WTC11 (cell line): ENCODE measurements at regions not wholly inside any gene's neighbourhood (a gene's known extent, or its start where the extent isn't known, plus 50 kb on each side); places are given as distances from the start of the nearest gene placed in this dataset.

ENCODE experiments used
- ATAC-seq: fragments of 200-7000 bp; cut with Tn5 transposase; 2 replicates; pipeline ENCODE4 v1.10.0; 2021; ENCODE audit warnings: mild to moderate bottlenecking, moderate library complexity
- CTCF ChIA-PET: fragments of 300-600 bp; sonication (Branson Sonifier 250); formaldehyde crosslinking; loops from one replicate; lab custom pipeline; 2021; ENCODE audit warnings: antibody characterized with exemption; lab: Charles Lee
- POLR2A ChIA-PET: fragments of 350-600 bp; sonication (Branson Sonifier 250); formaldehyde crosslinking; loops from one replicate; lab custom pipeline; 2021; ENCODE audit warnings: antibody characterized with exemption; lab: Charles Lee
- DNase-seq: peaks from one replicate; pipeline ENCODE4 v3.0.0; 2021; ENCODE audit warnings: low spot score
- H3K27ac Mint-ChIP-seq: 2 replicates; pipeline ENCODE4 v1.8.0; 2021; ENCODE audit warnings: mixed read lengths
- H3K27me3 Mint-ChIP-seq: 2 replicates; pipeline ENCODE4 v1.8.0; 2021; ENCODE audit warnings: low read depth, mild to moderate bottlenecking, moderate library complexity, mixed read lengths
- H3K36me3 Mint-ChIP-seq: 2 replicates; pipeline ENCODE4 v1.8.0; 2021; ENCODE audit warnings: mixed read lengths
- H3K4me1 Mint-ChIP-seq: 2 replicates; pipeline ENCODE4 v1.8.0; 2022; ENCODE audit warnings: mixed read lengths
- H3K4me3 Mint-ChIP-seq: 2 replicates; pipeline ENCODE4 v1.8.0; 2021; ENCODE audit warnings: mild to moderate bottlenecking, moderate library complexity, mixed read lengths
- H3K9me3 Mint-ChIP-seq: 2 replicates; pipeline ENCODE4 v1.8.0; 2021; ENCODE audit warnings: mixed read lengths
- ATF1 ChIP-seq: sonication (generic); formaldehyde crosslinking; IDR thresholded peaks from 2 replicates; pipeline ENCODE4 v1.8.1; 2023; ENCODE audit warnings: mild to moderate bottlenecking, moderate library complexity, missing genetic modification reagents
- CBFB ChIP-seq: sonication (generic); formaldehyde crosslinking; IDR thresholded peaks from 2 replicates; pipeline ENCODE4 v1.8.1; 2022; ENCODE audit warnings: mild to moderate bottlenecking, low read depth, missing genetic modification reagents
- ELF4 ChIP-seq: sonication (generic); formaldehyde crosslinking; IDR thresholded peaks from 2 replicates; pipeline ENCODE4 v1.8.1; 2022; ENCODE audit warnings: low read depth, mild to moderate bottlenecking, moderate library complexity, missing genetic modification reagents
- FOXP1 ChIP-seq: sonication (generic); formaldehyde crosslinking; IDR thresholded peaks from 2 replicates; pipeline ENCODE4 v1.8.0; 2022; ENCODE audit warnings: missing genetic modification reagents, mild to moderate bottlenecking, moderate library complexity, borderline replicate concordance
- HMGA2 ChIP-seq: fragments of 250-450 bp; sonication (Bioruptor Pico); IDR thresholded peaks from 2 replicates; pipeline ENCODE4 v1.4.0; 2021; ENCODE audit warnings: mild to moderate bottlenecking, moderate library complexity
- JUN ChIP-seq: sonication (generic); formaldehyde crosslinking; IDR thresholded peaks from 2 replicates; pipeline ENCODE4 v1.8.0; 2023; ENCODE audit warnings: mild to moderate bottlenecking, missing genetic modification reagents
- MLX ChIP-seq: sonication (generic); formaldehyde crosslinking; IDR thresholded peaks from 2 replicates; pipeline ENCODE4 v1.8.1; 2023; ENCODE audit warnings: mild to moderate bottlenecking, missing genetic modification reagents, moderate library complexity
- NFE2L1 ChIP-seq: sonication (generic); formaldehyde crosslinking; IDR thresholded peaks from 2 replicates; pipeline ENCODE4 v1.8.1; 2023; ENCODE audit warnings: missing genetic modification reagents
- PREB ChIP-seq: sonication (generic); formaldehyde crosslinking; IDR thresholded peaks from 2 replicates; pipeline ENCODE4 v1.8.1; 2022; ENCODE audit warnings: mild to moderate bottlenecking, missing genetic modification reagents, moderate library complexity, borderline replicate concordance
- PRRX2 ChIP-seq: fragments of 250-450 bp; sonication (Bioruptor Pico); IDR thresholded peaks from 2 replicates; pipeline ENCODE4 v1.8.0; 2021; ENCODE audit warnings: mild to moderate bottlenecking
- RELA ChIP-seq: sonication (generic); formaldehyde crosslinking; IDR thresholded peaks from 2 replicates; pipeline ENCODE4 v1.8.1; 2022; ENCODE audit warnings: missing genetic modification reagents, mild to moderate bottlenecking, borderline replicate concordance
- SMAD3 ChIP-seq: sonication (generic); formaldehyde crosslinking; IDR thresholded peaks from 2 replicates; pipeline ENCODE4 v1.8.0; 2022; ENCODE audit warnings: missing genetic modification reagents, mild to moderate bottlenecking, borderline replicate concordance
- STAT6 ChIP-seq: sonication (generic); formaldehyde crosslinking; conservative IDR thresholded peaks from 2 replicates; pipeline ENCODE4 v1.8.1; 2023; ENCODE audit warnings: mild to moderate bottlenecking, low read depth, missing genetic modification reagents, moderate library complexity
- TEAD1 ChIP-seq: sonication (generic); formaldehyde crosslinking; IDR thresholded peaks from 2 replicates; pipeline ENCODE4 v1.8.0; 2022; ENCODE audit warnings: mild to moderate bottlenecking, missing genetic modification reagents
- TP53 ChIP-seq: sonication (generic); formaldehyde crosslinking; IDR thresholded peaks from 2 replicates; pipeline ENCODE4 v1.8.1; 2023; ENCODE audit warnings: mild to moderate bottlenecking, missing genetic modification reagents
- USF1 ChIP-seq: sonication (generic); formaldehyde crosslinking; IDR thresholded peaks from 2 replicates; pipeline ENCODE4 v1.8.0; 2022; ENCODE audit warnings: mild to moderate bottlenecking, missing genetic modification reagents
- ZBTB43 ChIP-seq: sonication (generic); formaldehyde crosslinking; IDR thresholded peaks from 2 replicates; pipeline ENCODE4 v1.8.1; 2023; ENCODE audit warnings: mild to moderate bottlenecking, missing genetic modification reagents
- ZNF138 ChIP-seq: sonication (generic); formaldehyde crosslinking; conservative IDR thresholded peaks from 2 replicates; pipeline ENCODE4 v1.8.1; 2022; ENCODE audit warnings: mild to moderate bottlenecking, moderate library complexity, missing genetic modification reagents
- ZNF263 ChIP-seq: sonication (generic); formaldehyde crosslinking; IDR thresholded peaks from 2 replicates; pipeline ENCODE4 v1.8.1; 2022; ENCODE audit warnings: low read depth, mild to moderate bottlenecking, moderate library complexity, missing genetic modification reagents
- ZNF281 ChIP-seq: sonication (generic); formaldehyde crosslinking; IDR thresholded peaks from 2 replicates; pipeline ENCODE4 v1.8.0; 2023; ENCODE audit warnings: mild to moderate bottlenecking, missing genetic modification reagents
- ZNF317 ChIP-seq: sonication (generic); formaldehyde crosslinking; IDR thresholded peaks from 2 replicates; pipeline ENCODE4 v1.8.1; 2023; ENCODE audit warnings: low read depth, mild to moderate bottlenecking, moderate library complexity, missing genetic modification reagents, borderline replicate concordance
- ZNF532 ChIP-seq: fragments of 250-450 bp; sonication (Bioruptor Pico); IDR thresholded peaks from 2 replicates; pipeline ENCODE4 v1.9.0; 2021; ENCODE audit warnings: mild to moderate bottlenecking, borderline replicate concordance
- ZSCAN18 ChIP-seq: fragments of 250-450 bp; sonication (Bioruptor Pico); IDR thresholded peaks from 2 replicates; pipeline ENCODE4 v2.1.2; 2022; ENCODE audit warnings: mild to moderate bottlenecking, moderate library complexity

GRCh38 chr2:100722125-100722524 lies 97.8 kb upstream of the NPAS2 start (continued):
- no peak for TF ChIP-seq ZNF532
- no peak for TF ChIP-seq TEAD1
- no peak for TF ChIP-seq ZSCAN18 (CRISPR knock-in tag)
- no peak for TF ChIP-seq SMAD3 (CRISPR knock-in tag)
- no peak for TF ChIP-seq TP53 (CRISPR knock-in tag)
- TF ChIP-seq STAT6 (CRISPR knock-in tag), result no peak
- TF ChIP-seq HMGA2 (CRISPR knock-in tag), result no peak
- no peak for TF ChIP-seq ELF4 (CRISPR knock-in tag)
- no peak for TF ChIP-seq PRRX2 (CRISPR knock-in tag)
- no peak for TF ChIP-seq CBFB (CRISPR knock-in tag)
- TF ChIP-seq ZBTB43, result no peak
- TF ChIP-seq FOXP1 (CRISPR knock-in tag), result no peak
- no peak for TF ChIP-seq USF1 (CRISPR knock-in tag)
- TF ChIP-seq JUN (CRISPR knock-in tag), result no peak
- no peak for TF ChIP-seq RELA (CRISPR knock-in tag)
- TF ChIP-seq PREB (CRISPR knock-in tag), result no peak

- Mint-ChIP-seq H3K4me1 (peaks cover 12% of the 10 kb centered on the region), H3K9me3 (peaks cover 14% of the 10 kb centered on the region), H3K4me3 (no peak overlapping the region), H3K27me3 (no peaks in the 10 kb centered on the region; the same call in 1 of the 2 replicates), H3K27ac (no peak overlapping the region), H3K36me3 (peaks cover 6% of the 10 kb centered on the region)
- POLR2A ChIA-PET, result no interaction called here
- DNase-seq (no peak), ATAC-seq (peak; percentile 82)
- CTCF ChIA-PET, result no interaction called here
- TF ChIP-seq ZNF138 (CRISPR knock-in tag) (no peak), NFE2L1 (CRISPR knock-in tag) (no peak), ATF1 (CRISPR knock-in tag) (no peak), MLX (no peak), FOXP1 (CRISPR knock-in tag) (no peak), ZNF281 (CRISPR knock-in tag) (no peak), ZNF263 (CRISPR knock-in tag) (no peak), ZNF317 (CRISPR knock-in tag) (no peak)
Measured at GRCh38 chr2:100726866-100727265, 93.1 kb upstream of the NPAS2 start.
